ENCODE measurements at regions not wholly inside any gene's neighbourhood (a gene's known extent, or its start where the extent isn't known, plus 50 kb on each side); places are given as distances from the start of the nearest gene placed in this dataset.

GRCh38 chr5:166595274-166595951 lies 1696.0 kb upstream of the WWC1 start:
- H3K4me3 ChIP-seq (ENCODE audit: low read length in 2 of 2): no peak overlapping the region
- H3K4me1 ChIP-seq (ENCODE audit: control insufficient read depth in 1 of 2, insufficient read depth in 2 of 2, low read length in 2 of 2): no peaks in the 10 kb centered on the region
- H3K27me3 ChIP-seq (ENCODE audit: control insufficient read depth in 1 of 2, insufficient read depth in 2 of 2, low read length in 1 of 2): no peaks in the 10 kb centered on the region
- 51 to 55% methylated on average over 7 of the region's 7 CpGs for WGBS, 2 donors
- no peak for ATAC-seq (ENCODE audit: low FRiP score)
- intact Hi-C loops (cut with DNase I): no loop called here
- H3K27ac ChIP-seq (ENCODE audit: low read depth in 1 of 2, low read length in 2 of 2): no peak overlapping the region
- no peak for DNase-seq
- H3K9me3 ChIP-seq (ENCODE audit: control insufficient read depth, low read length): no peaks in the 10 kb centered on the region
- H3K36me3 ChIP-seq (ENCODE audit: control insufficient read depth in 1 of 2, insufficient read depth in 2 of 2, low read length in 1 of 2): no peaks in the 10 kb centered on the region

- Histone ChIP-seq H3K27ac (ENCODE audit: low read depth in 1 of 2, low read length in 2 of 2) (no peak overlapping the region), H3K4me3 (ENCODE audit: low read length in 2 of 2) (no peak overlapping the region), H3K4me1 (ENCODE audit: control insufficient read depth in 1 of 2, insufficient read depth in 2 of 2, low read length in 2 of 2) (no peaks in the 10 kb centered on the region), H3K27me3 (ENCODE audit: control insufficient read depth in 1 of 2, insufficient read depth in 2 of 2, low read length in 1 of 2) (no peaks in the 10 kb centered on the region), H3K9me3 (ENCODE audit: control insufficient read depth, low read length) (no peaks in the 10 kb centered on the region), H3K36me3 (ENCODE audit: control insufficient read depth in 1 of 2, insufficient read depth in 2 of 2, low read length in 1 of 2) (no peaks in the 10 kb centered on the region)
- DNase-seq (no peak), ATAC-seq (ENCODE audit: low FRiP score) (no peak)
- intact Hi-C loops (cut with DNase I): no loop called here
- 69 to 72% methylated on average over 7 of the region's 7 CpGs for WGBS, 2 donors
Measured at GRCh38 chr5:166596043-166596442, 1695.4 kb upstream of the WWC1 start.

- no peak for ATAC-seq (ENCODE audit: low FRiP score)
- intact Hi-C loops (cut with DNase I): no loop called here
- no peaks in the 10 kb centered on the region for H3K4me1 ChIP-seq (ENCODE audit: control insufficient read depth in 1 of 2, insufficient read depth in 2 of 2, low read length in 2 of 2)
- DNase-seq: no peak
- H3K9me3 ChIP-seq (ENCODE audit: control insufficient read depth, low read length): no peaks in the 10 kb centered on the region
- no peaks in the 10 kb centered on the region for H3K36me3 ChIP-seq (ENCODE audit: control insufficient read depth in 1 of 2, insufficient read depth in 2 of 2, low read length in 1 of 2)
- 75 to 76% methylated on average over 2 of the region's 2 CpGs for WGBS, 2 donors
- H3K27ac ChIP-seq (ENCODE audit: low read depth in 1 of 2, low read length in 2 of 2): no peak overlapping the region
- no peak overlapping the region for H3K4me3 ChIP-seq (ENCODE audit: low read length in 2 of 2)
- H3K27me3 ChIP-seq (ENCODE audit: control insufficient read depth in 1 of 2, insufficient read depth in 2 of 2, low read length in 1 of 2): no peaks in the 10 kb centered on the region
Measured at GRCh38 chr5:166602271-166602670, 1689.2 kb upstream of the WWC1 start.

GRCh38 chr5:166617507-166617906 lies 1673.9 kb upstream of the WWC1 start:
- intact Hi-C loops (cut with DNase I): no loop called here
- H3K27ac ChIP-seq (ENCODE audit: low read depth in 1 of 2, low read length in 2 of 2): no peak overlapping the region
- H3K36me3 ChIP-seq (ENCODE audit: control insufficient read depth in 1 of 2, insufficient read depth in 2 of 2, low read length in 1 of 2): no peaks in the 10 kb centered on the region
- ATAC-seq (ENCODE audit: low FRiP score) (no peak), DNase-seq (no peak)
- H3K4me3 ChIP-seq (ENCODE audit: low read length in 2 of 2): no peak overlapping the region
- no peaks in the 10 kb centered on the region for H3K9me3 ChIP-seq (ENCODE audit: control insufficient read depth, low read length)
- 76 to 83% methylated on average over 4 of the region's 4 CpGs for WGBS, 2 donors
- no peaks in the 10 kb centered on the region for H3K27me3 ChIP-seq (ENCODE audit: control insufficient read depth in 1 of 2, insufficient read depth in 2 of 2, low read length in 1 of 2)
- no peaks in the 10 kb centered on the region for H3K4me1 ChIP-seq (ENCODE audit: control insufficient read depth in 1 of 2, insufficient read depth in 2 of 2, low read length in 2 of 2)

- DNase-seq: no peak
- intact Hi-C loops (cut with DNase I): no loop called here
Measured at GRCh38 chr5:166618526-166618925, 1672.9 kb upstream of the WWC1 start.

GRCh38 chr5:166624573-166624972 lies 1666.9 kb upstream of the WWC1 start:
- 3 to 5% methylated on average over 3 of the region's 3 CpGs for WGBS, 2 donors
- intact Hi-C loops (cut with DNase I): no loop called here
- H3K9me3 ChIP-seq (ENCODE audit: control insufficient read depth, low read length): no peaks in the 10 kb centered on the region
- DNase-seq (no peak), ATAC-seq (ENCODE audit: low FRiP score) (no peak)
- no peak overlapping the region for H3K4me3 ChIP-seq (ENCODE audit: low read length in 2 of 2)
- no peaks in the 10 kb centered on the region for H3K36me3 ChIP-seq (ENCODE audit: control insufficient read depth in 1 of 2, insufficient read depth in 2 of 2, low read length in 1 of 2)
- no peaks in the 10 kb centered on the region for H3K4me1 ChIP-seq (ENCODE audit: control insufficient read depth in 1 of 2, insufficient read depth in 2 of 2, low read length in 2 of 2)
- no peak overlapping the region for H3K27ac ChIP-seq (ENCODE audit: low read depth in 1 of 2, low read length in 2 of 2)
- no peaks in the 10 kb centered on the region for H3K27me3 ChIP-seq (ENCODE audit: control insufficient read depth in 1 of 2, insufficient read depth in 2 of 2, low read length in 1 of 2)

More at GRCh38 chr5:166618526-166618925, 1672.9 kb upstream of the WWC1 start:
- Histone ChIP-seq H3K27me3 (ENCODE audit: control insufficient read depth in 1 of 2, insufficient read depth in 2 of 2, low read length in 1 of 2) (no peaks in the 10 kb centered on the region), H3K9me3 (ENCODE audit: control insufficient read depth, low read length) (no peaks in the 10 kb centered on the region), H3K27ac (ENCODE audit: low read depth in 1 of 2, low read length in 2 of 2) (no peak overlapping the region), H3K4me3 (ENCODE audit: low read length in 2 of 2) (no peak overlapping the region), H3K4me1 (ENCODE audit: control insufficient read depth in 1 of 2, insufficient read depth in 2 of 2, low read length in 2 of 2) (no peaks in the 10 kb centered on the region), H3K36me3 (ENCODE audit: control insufficient read depth in 1 of 2, insufficient read depth in 2 of 2, low read length in 1 of 2) (no peaks in the 10 kb centered on the region)
- WGBS, 2 donors: 36 to 42% methylated on average over 5 of the region's 5 CpGs
- ATAC-seq (ENCODE audit: low FRiP score): no peak

- H3K9me3 ChIP-seq (ENCODE audit: control insufficient read depth, low read length): no peaks in the 10 kb centered on the region
- H3K27ac ChIP-seq (ENCODE audit: low read depth in 1 of 2, low read length in 2 of 2): no peak overlapping the region
- H3K36me3 ChIP-seq (ENCODE audit: control insufficient read depth in 1 of 2, insufficient read depth in 2 of 2, low read length in 1 of 2): no peaks in the 10 kb centered on the region
- DNase-seq: no peak
- intact Hi-C loops (cut with DNase I): no loop called here
- no peaks in the 10 kb centered on the region for H3K4me1 ChIP-seq (ENCODE audit: control insufficient read depth in 1 of 2, insufficient read depth in 2 of 2, low read length in 2 of 2)
- no peak overlapping the region for H3K4me3 ChIP-seq (ENCODE audit: low read length in 2 of 2)
- no peaks in the 10 kb centered on the region for H3K27me3 ChIP-seq (ENCODE audit: control insufficient read depth in 1 of 2, insufficient read depth in 2 of 2, low read length in 1 of 2)
- 37% methylated on average over 6 of the region's 6 CpGs for WGBS, 2 donors
- no peak for ATAC-seq (ENCODE audit: low FRiP score)
Measured at GRCh38 chr5:166625210-166625865, 1666.1 kb upstream of the WWC1 start.

- no peak overlapping the region for H3K27ac ChIP-seq (ENCODE audit: low read depth in 1 of 2, low read length in 2 of 2)
- H3K4me3 ChIP-seq (ENCODE audit: low read length in 2 of 2): no peak overlapping the region
- DNase-seq: no peak
- no peak for ATAC-seq (ENCODE audit: low FRiP score)
- H3K9me3 ChIP-seq (ENCODE audit: control insufficient read depth, low read length): no peaks in the 10 kb centered on the region
- H3K4me1 ChIP-seq (ENCODE audit: control insufficient read depth in 1 of 2, insufficient read depth in 2 of 2, low read length in 2 of 2): no peaks in the 10 kb centered on the region
- H3K27me3 ChIP-seq (ENCODE audit: control insufficient read depth in 1 of 2, insufficient read depth in 2 of 2, low read length in 1 of 2): no peaks in the 10 kb centered on the region
- H3K36me3 ChIP-seq (ENCODE audit: control insufficient read depth in 1 of 2, insufficient read depth in 2 of 2, low read length in 1 of 2): no peaks in the 10 kb centered on the region
- 67 to 75% methylated on average over 1 of the region's 1 CpG for WGBS, 2 donors
- intact Hi-C loops (cut with DNase I): no loop called here
Measured at GRCh38 chr5:166637295-166637694, 1654.2 kb upstream of the WWC1 start.

GRCh38 chr5:166639151-166639550 lies 1652.3 kb upstream of the WWC1 start:
- 88 to 92% methylated on average over 2 of the region's 2 CpGs for WGBS, 2 donors
- ATAC-seq (ENCODE audit: low FRiP score): no peak

More at GRCh38 chr5:166639151-166639550, 1652.3 kb upstream of the WWC1 start:
- no peak for DNase-seq
- Histone ChIP-seq H3K27me3 (ENCODE audit: control insufficient read depth in 1 of 2, insufficient read depth in 2 of 2, low read length in 1 of 2) (no peaks in the 10 kb centered on the region), H3K4me1 (ENCODE audit: control insufficient read depth in 1 of 2, insufficient read depth in 2 of 2, low read length in 2 of 2) (no peaks in the 10 kb centered on the region), H3K27ac (ENCODE audit: low read depth in 1 of 2, low read length in 2 of 2) (no peak overlapping the region), H3K9me3 (ENCODE audit: control insufficient read depth, low read length) (no peaks in the 10 kb centered on the region), H3K4me3 (ENCODE audit: low read length in 2 of 2) (no peak overlapping the region), H3K36me3 (ENCODE audit: control insufficient read depth in 1 of 2, insufficient read depth in 2 of 2, low read length in 1 of 2) (no peaks in the 10 kb centered on the region)
- intact Hi-C loops (cut with DNase I): no loop called here

Measured in aorta (tissue), 5 donors.